ENCODE measurements at regions not wholly inside any gene's neighbourhood (a gene's known extent, or its start where the extent isn't known, plus 50 kb on each side); places are given as distances from the start of the nearest gene placed in this dataset.

GRCh38 chr9:130755377-130756007, 61.9 kb downstream of the EXOSC2 start:
- no peak for ATAC-seq
- DNase-seq (ENCODE audit: low read depth, low spot score), result no peak
- H3K4me3 ChIP-seq (ENCODE audit: low read depth in 2 of 2, low read length in 2 of 2), result no peak overlapping the region
- ChIA-PET POLR2A (no interaction called here), CTCF (no interaction called here)
- TF ChIP-seq SIN3A (IDR thresholded peaks at IDR 0.05; ENCODE audit: borderline replicate concordance, insufficient read depth, low read depth, low read length) (no peak), TCF7L2 (IDR thresholded peaks at IDR 0.05; ENCODE audit: low read depth, low read length) (no peak), REST (IDR thresholded peaks at IDR 0.05; ENCODE audit: insufficient read depth in 1 of 2, low read depth in 2 of 2, low read length in 1 of 2) (no peak), POLR2AphosphoS5 (IDR thresholded peaks at IDR 0.05; ENCODE audit: low read depth, low read length) (no peak), CTCF (IDR thresholded peaks at IDR 0.05) (no peak)
- H3K27me3 ChIP-seq (ENCODE audit: control insufficient read depth, insufficient read depth, low read length), result no peaks in the 10 kb centered on the region
- H3K27ac ChIP-seq (ENCODE audit: low read length), result no peak overlapping the region
- in situ Hi-C loops (cut with HindIII; ENCODE audit: low pct_unique_long_range_greater_than_20kb, low sequenced_read_pairs), result no loop called here
- H3K36me3 ChIP-seq (ENCODE audit: control insufficient read depth, insufficient read depth, low read length), result no peaks in the 10 kb centered on the region
- H3K9me3 ChIP-seq (ENCODE audit: control insufficient read depth, insufficient read depth, low read depth, low read length), result no peaks in the 10 kb centered on the region
- no peaks in the 10 kb centered on the region for H3K4me1 ChIP-seq (ENCODE audit: control insufficient read depth, insufficient read depth, low read length)
- no TSS peak for BruUV-seq (replicated peaks)
- intact Hi-C loops (cut with micrococcal nuclease; ENCODE audit: unreplicated experiment), result no loop called here

- Histone ChIP-seq H3K4me1 (ENCODE audit: control insufficient read depth, insufficient read depth, low read length) (no peaks in the 10 kb centered on the region), H3K27ac (ENCODE audit: low read length) (no peak overlapping the region), H3K27me3 (ENCODE audit: control insufficient read depth, insufficient read depth, low read length) (no peaks in the 10 kb centered on the region), H3K9me3 (ENCODE audit: control insufficient read depth, insufficient read depth, low read depth, low read length) (no peaks in the 10 kb centered on the region), H3K4me3 (ENCODE audit: low read depth in 2 of 2, low read length in 2 of 2) (no peak overlapping the region), H3K36me3 (ENCODE audit: control insufficient read depth, insufficient read depth, low read length) (no peaks in the 10 kb centered on the region)
- intact Hi-C loops (cut with micrococcal nuclease; ENCODE audit: unreplicated experiment) (no loop called here), in situ Hi-C loops (cut with HindIII; ENCODE audit: low pct_unique_long_range_greater_than_20kb, low sequenced_read_pairs) (no loop called here)
- ChIA-PET CTCF (no interaction called here), POLR2A (no interaction called here)
- TF ChIP-seq CTCF (IDR thresholded peaks at IDR 0.05), result no peak
- no peak for TF ChIP-seq REST (IDR thresholded peaks at IDR 0.05; ENCODE audit: insufficient read depth in 1 of 2, low read depth in 2 of 2, low read length in 1 of 2)
- no peak for TF ChIP-seq SIN3A (IDR thresholded peaks at IDR 0.05; ENCODE audit: borderline replicate concordance, insufficient read depth, low read depth, low read length)
- no peak for TF ChIP-seq TCF7L2 (IDR thresholded peaks at IDR 0.05; ENCODE audit: low read depth, low read length)
- TF ChIP-seq POLR2AphosphoS5 (IDR thresholded peaks at IDR 0.05; ENCODE audit: low read depth, low read length), result no peak
- no peak for ATAC-seq
- BruUV-seq (replicated peaks), result no TSS peak
- no peak for DNase-seq (ENCODE audit: low read depth, low spot score)
Measured at GRCh38 chr9:130756037-130756436, 62.5 kb downstream of the EXOSC2 start.

All from Panc1 (cell line).